ENCODE measurements at regions not wholly inside any gene's neighbourhood (a gene's known extent, or its start where the extent isn't known, plus 50 kb on each side); places are given as distances from the start of the nearest gene placed in this dataset.

GRCh38 chr9:73583576-73583975 lies 431.9 kb downstream of the ANXA1 start:
- no peak for DNase-seq
- intact Hi-C loops (cut with micrococcal nuclease; ENCODE audit: unreplicated experiment), result no loop called here
- CTCF ChIA-PET, result no interaction called here

GRCh38 chr9:73595036-73595545 lies 443.4 kb downstream of the ANXA1 start:
- Histone ChIP-seq H3K36me3 (ENCODE audit: low read depth) (no peaks in the 10 kb centered on the region), H3K9me3 (ENCODE audit: insufficient read depth, low read depth) (0 out of 2 replicates have a peak, but pooled peaks cover 3% of the 10 kb centered on the region), H3K79me2 (ENCODE audit: low read depth) (no peaks in the 10 kb centered on the region), H2AFZ (no peak overlapping the region), H3K27ac (no peak overlapping the region), H3K27me3 (ENCODE audit: insufficient read depth, low read depth) (no peaks in the 10 kb centered on the region), H3K4me2 (no peak overlapping the region), H3K4me3 (no peak overlapping the region), H3F3A (ENCODE audit: insufficient read depth, low read depth) (no peaks in the 10 kb centered on the region), H4K20me1 (ENCODE audit: insufficient read depth) (no peaks in the 10 kb centered on the region), H3K4me1 (replicated peaks; ENCODE audit: insufficient read depth) (no peaks in the 10 kb centered on the region), H3K9me2 (ENCODE audit: insufficient read depth) (no peaks in the 10 kb centered on the region)
- POLR2A ChIA-PET (ENCODE audit: unreplicated experiment), result no interaction called here
- no TSS peak for BruUV-seq (replicated peaks)
- DNase-seq, result no peak
- intact Hi-C loops (cut with micrococcal nuclease; ENCODE audit: unreplicated experiment), result no loop called here
- CTCF ChIA-PET, result interaction anchor here (0.6 kb wide), 1 partner anchor 52 kb away, joined by 12 read pairs; no protein-coding TSS in a partner anchor
- TF ChIP-seq CTCF (conservative IDR thresholded peaks at IDR 0.05) (no peak), EZH2 (IDR thresholded peaks at IDR 0.05; ENCODE audit: low read depth) (no peak)

More at GRCh38 chr9:73583576-73583975, 431.9 kb downstream of the ANXA1 start:
- no peaks in the 10 kb centered on the region for H3K79me2 ChIP-seq (ENCODE audit: low read depth)
- no peak overlapping the region for H3K27ac ChIP-seq
- H3K9me3 ChIP-seq (ENCODE audit: insufficient read depth, low read depth), result no peaks in the 10 kb centered on the region
- H3F3A ChIP-seq (ENCODE audit: insufficient read depth, low read depth), result no peaks in the 10 kb centered on the region
- no peaks in the 10 kb centered on the region for H3K36me3 ChIP-seq (ENCODE audit: low read depth)
- H2AFZ ChIP-seq, result no peak overlapping the region
- no peaks in the 10 kb centered on the region for H3K9me2 ChIP-seq (ENCODE audit: insufficient read depth)
- no peaks in the 10 kb centered on the region for H3K4me1 ChIP-seq (replicated peaks; ENCODE audit: insufficient read depth)
- H3K4me3 ChIP-seq, result no peak overlapping the region
- no peaks in the 10 kb centered on the region for H3K27me3 ChIP-seq (ENCODE audit: insufficient read depth, low read depth)
- no peak for TF ChIP-seq EZH2 (IDR thresholded peaks at IDR 0.05; ENCODE audit: low read depth)
- no peak for TF ChIP-seq CTCF (conservative IDR thresholded peaks at IDR 0.05)
- H4K20me1 ChIP-seq (ENCODE audit: insufficient read depth), result no peaks in the 10 kb centered on the region
- BruUV-seq (replicated peaks), result no TSS peak
- POLR2A ChIA-PET (ENCODE audit: unreplicated experiment), result no interaction called here
- H3K4me2 ChIP-seq, result no peak overlapping the region

GRCh38 chr9:73596321-73596720 lies 444.7 kb downstream of the ANXA1 start:
- ChIA-PET POLR2A (ENCODE audit: unreplicated experiment) (no interaction called here), CTCF (no interaction called here)
- BruUV-seq (replicated peaks), result no TSS peak
- Histone ChIP-seq H3F3A (ENCODE audit: insufficient read depth, low read depth) (no peaks in the 10 kb centered on the region), H3K9me2 (ENCODE audit: insufficient read depth) (no peaks in the 10 kb centered on the region), H3K27ac (no peak overlapping the region), H3K4me3 (no peak overlapping the region), H3K4me2 (no peak overlapping the region), H3K4me1 (replicated peaks; ENCODE audit: insufficient read depth) (no peaks in the 10 kb centered on the region), H3K27me3 (ENCODE audit: insufficient read depth, low read depth) (no peaks in the 10 kb centered on the region), H2AFZ (no peak overlapping the region), H3K79me2 (ENCODE audit: low read depth) (no peaks in the 10 kb centered on the region), H4K20me1 (ENCODE audit: insufficient read depth) (no peaks in the 10 kb centered on the region), H3K9me3 (ENCODE audit: insufficient read depth, low read depth) (0 out of 2 replicates have a peak, but pooled peaks cover 3% of the 10 kb centered on the region), H3K36me3 (ENCODE audit: low read depth) (no peaks in the 10 kb centered on the region)
- DNase-seq, result no peak
- no peak for TF ChIP-seq EZH2 (IDR thresholded peaks at IDR 0.05; ENCODE audit: low read depth)
- TF ChIP-seq CTCF (conservative IDR thresholded peaks at IDR 0.05), result no peak
- intact Hi-C loops (cut with micrococcal nuclease; ENCODE audit: unreplicated experiment), result no loop called here

Data from PC-9 (cell line).